WTC11 (cell line): ENCODE measurements at regions not wholly inside any gene's neighbourhood (a gene's known extent, or its start where the extent isn't known, plus 50 kb on each side); places are given as distances from the start of the nearest gene placed in this dataset.

Experiments
- CREB1 ChIP-seq: sonication (generic); formaldehyde crosslinking; IDR thresholded peaks from 2 replicates; pipeline ENCODE4 v1.8.0; 2023; ENCODE audit warnings: mild to moderate bottlenecking, missing genetic modification reagents
- SP1 ChIP-seq: sonication (generic); formaldehyde crosslinking; conservative IDR thresholded peaks from 2 replicates; pipeline ENCODE4 v1.8.1; 2022; ENCODE audit warnings: missing genetic modification reagents
- TP53 ChIP-seq: sonication (generic); formaldehyde crosslinking; IDR thresholded peaks from 2 replicates; pipeline ENCODE4 v1.8.1; 2023; ENCODE audit warnings: mild to moderate bottlenecking, missing genetic modification reagents
- ZNF138 ChIP-seq: sonication (generic); formaldehyde crosslinking; conservative IDR thresholded peaks from 2 replicates; pipeline ENCODE4 v1.8.1; 2022; ENCODE audit warnings: mild to moderate bottlenecking, moderate library complexity, missing genetic modification reagents
- TF ChIP-seq, protein P1 (sequence below): sonication (generic); formaldehyde crosslinking; IDR thresholded peaks from 2 replicates; pipeline ENCODE4 v1.8.1; 2023; ENCODE audit warnings: mild to moderate bottlenecking, missing genetic modification reagents, borderline replicate concordance
- TF ChIP-seq, protein P2 (sequence below): sonication (generic); formaldehyde crosslinking; IDR thresholded peaks from 2 replicates; pipeline ENCODE4 v1.8.0; 2022; ENCODE audit warnings: mild to moderate bottlenecking, missing genetic modification reagents
- TF ChIP-seq, protein P3 (sequence below): fragments of 200-600 bp; IDR thresholded peaks from 2 replicates; pipeline ENCODE4 v1.8.0; 2022; ENCODE audit warnings: antibody characterized with exemption
- TF ChIP-seq, protein P4 (sequence below): sonication (generic); formaldehyde crosslinking; IDR thresholded peaks from 2 replicates; pipeline ENCODE4 v1.8.1; 2023; ENCODE audit warnings: mild to moderate bottlenecking, missing genetic modification reagents
- TF ChIP-seq, protein P5 (sequence below): sonication (generic); formaldehyde crosslinking; IDR thresholded peaks from 2 replicates; pipeline ENCODE4 v1.8.1; 2023; ENCODE audit warnings: mild to moderate bottlenecking, missing genetic modification reagents, moderate library complexity

DNA sequence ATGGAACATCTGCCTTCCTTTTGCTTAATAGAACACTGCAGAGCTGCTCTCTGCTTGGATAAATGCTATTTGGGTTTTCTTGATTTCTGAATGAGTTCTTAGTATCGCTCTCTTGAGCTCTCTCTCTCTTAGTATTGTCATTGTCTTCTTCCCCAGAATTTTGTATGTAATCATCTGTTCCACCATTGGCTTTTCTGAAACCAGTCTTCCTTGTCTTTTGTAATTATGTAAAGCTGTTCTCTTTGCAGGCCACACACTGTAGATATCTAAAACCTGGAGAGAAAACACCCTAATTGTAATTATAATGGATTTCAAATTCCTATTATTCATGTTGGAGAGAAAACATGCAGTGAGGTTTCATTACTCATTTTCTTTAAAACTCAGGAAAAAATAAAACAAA lies 333.1 kb upstream of the CHAC2 start:
- TF ChIP-seq, protein P1, sequence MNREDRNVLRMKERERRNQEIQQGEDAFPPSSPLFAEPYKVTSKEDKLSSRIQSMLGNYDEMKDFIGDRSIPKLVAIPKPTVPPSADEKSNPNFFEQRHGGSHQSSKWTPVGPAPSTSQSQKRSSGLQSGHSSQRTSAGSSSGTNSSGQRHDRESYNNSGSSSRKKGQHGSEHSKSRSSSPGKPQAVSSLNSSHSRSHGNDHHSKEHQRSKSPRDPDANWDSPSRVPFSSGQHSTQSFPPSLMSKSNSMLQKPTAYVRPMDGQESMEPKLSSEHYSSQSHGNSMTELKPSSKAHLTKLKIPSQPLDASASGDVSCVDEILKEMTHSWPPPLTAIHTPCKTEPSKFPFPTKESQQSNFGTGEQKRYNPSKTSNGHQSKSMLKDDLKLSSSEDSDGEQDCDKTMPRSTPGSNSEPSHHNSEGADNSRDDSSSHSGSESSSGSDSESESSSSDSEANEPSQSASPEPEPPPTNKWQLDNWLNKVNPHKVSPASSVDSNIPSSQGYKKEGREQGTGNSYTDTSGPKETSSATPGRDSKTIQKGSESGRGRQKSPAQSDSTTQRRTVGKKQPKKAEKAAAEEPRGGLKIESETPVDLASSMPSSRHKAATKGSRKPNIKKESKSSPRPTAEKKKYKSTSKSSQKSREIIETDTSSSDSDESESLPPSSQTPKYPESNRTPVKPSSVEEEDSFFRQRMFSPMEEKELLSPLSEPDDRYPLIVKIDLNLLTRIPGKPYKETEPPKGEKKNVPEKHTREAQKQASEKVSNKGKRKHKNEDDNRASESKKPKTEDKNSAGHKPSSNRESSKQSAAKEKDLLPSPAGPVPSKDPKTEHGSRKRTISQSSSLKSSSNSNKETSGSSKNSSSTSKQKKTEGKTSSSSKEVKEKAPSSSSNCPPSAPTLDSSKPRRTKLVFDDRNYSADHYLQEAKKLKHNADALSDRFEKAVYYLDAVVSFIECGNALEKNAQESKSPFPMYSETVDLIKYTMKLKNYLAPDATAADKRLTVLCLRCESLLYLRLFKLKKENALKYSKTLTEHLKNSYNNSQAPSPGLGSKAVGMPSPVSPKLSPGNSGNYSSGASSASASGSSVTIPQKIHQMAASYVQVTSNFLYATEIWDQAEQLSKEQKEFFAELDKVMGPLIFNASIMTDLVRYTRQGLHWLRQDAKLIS (CRISPR knock-in tag): no peak
- TF ChIP-seq, protein P2, sequence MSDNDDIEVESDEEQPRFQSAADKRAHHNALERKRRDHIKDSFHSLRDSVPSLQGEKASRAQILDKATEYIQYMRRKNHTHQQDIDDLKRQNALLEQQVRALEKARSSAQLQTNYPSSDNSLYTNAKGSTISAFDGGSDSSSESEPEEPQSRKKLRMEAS: no peak
- TF ChIP-seq, protein P3, sequence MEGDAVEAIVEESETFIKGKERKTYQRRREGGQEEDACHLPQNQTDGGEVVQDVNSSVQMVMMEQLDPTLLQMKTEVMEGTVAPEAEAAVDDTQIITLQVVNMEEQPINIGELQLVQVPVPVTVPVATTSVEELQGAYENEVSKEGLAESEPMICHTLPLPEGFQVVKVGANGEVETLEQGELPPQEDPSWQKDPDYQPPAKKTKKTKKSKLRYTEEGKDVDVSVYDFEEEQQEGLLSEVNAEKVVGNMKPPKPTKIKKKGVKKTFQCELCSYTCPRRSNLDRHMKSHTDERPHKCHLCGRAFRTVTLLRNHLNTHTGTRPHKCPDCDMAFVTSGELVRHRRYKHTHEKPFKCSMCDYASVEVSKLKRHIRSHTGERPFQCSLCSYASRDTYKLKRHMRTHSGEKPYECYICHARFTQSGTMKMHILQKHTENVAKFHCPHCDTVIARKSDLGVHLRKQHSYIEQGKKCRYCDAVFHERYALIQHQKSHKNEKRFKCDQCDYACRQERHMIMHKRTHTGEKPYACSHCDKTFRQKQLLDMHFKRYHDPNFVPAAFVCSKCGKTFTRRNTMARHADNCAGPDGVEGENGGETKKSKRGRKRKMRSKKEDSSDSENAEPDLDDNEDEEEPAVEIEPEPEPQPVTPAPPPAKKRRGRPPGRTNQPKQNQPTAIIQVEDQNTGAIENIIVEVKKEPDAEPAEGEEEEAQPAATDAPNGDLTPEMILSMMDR: no peak
- TF ChIP-seq SP1 (CRISPR knock-in tag): no peak
- TF ChIP-seq, protein P4, sequence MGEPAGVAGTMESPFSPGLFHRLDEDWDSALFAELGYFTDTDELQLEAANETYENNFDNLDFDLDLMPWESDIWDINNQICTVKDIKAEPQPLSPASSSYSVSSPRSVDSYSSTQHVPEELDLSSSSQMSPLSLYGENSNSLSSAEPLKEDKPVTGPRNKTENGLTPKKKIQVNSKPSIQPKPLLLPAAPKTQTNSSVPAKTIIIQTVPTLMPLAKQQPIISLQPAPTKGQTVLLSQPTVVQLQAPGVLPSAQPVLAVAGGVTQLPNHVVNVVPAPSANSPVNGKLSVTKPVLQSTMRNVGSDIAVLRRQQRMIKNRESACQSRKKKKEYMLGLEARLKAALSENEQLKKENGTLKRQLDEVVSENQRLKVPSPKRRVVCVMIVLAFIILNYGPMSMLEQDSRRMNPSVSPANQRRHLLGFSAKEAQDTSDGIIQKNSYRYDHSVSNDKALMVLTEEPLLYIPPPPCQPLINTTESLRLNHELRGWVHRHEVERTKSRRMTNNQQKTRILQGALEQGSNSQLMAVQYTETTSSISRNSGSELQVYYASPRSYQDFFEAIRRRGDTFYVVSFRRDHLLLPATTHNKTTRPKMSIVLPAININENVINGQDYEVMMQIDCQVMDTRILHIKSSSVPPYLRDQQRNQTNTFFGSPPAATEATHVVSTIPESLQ (CRISPR knock-in tag): no peak
- TF ChIP-seq TP53: no peak
- TF ChIP-seq CREB1 (CRISPR knock-in tag): no peak
- TF ChIP-seq, protein P5, sequence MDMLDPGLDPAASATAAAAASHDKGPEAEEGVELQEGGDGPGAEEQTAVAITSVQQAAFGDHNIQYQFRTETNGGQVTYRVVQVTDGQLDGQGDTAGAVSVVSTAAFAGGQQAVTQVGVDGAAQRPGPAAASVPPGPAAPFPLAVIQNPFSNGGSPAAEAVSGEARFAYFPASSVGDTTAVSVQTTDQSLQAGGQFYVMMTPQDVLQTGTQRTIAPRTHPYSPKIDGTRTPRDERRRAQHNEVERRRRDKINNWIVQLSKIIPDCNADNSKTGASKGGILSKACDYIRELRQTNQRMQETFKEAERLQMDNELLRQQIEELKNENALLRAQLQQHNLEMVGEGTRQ (CRISPR knock-in tag): no peak
- TF ChIP-seq ZNF138 (CRISPR knock-in tag): no peak
